Activated CD4-positive, alpha-beta T cell treated with anti-CD3 and anti-CD28 coated beads, Interleukin-2, amount 10 ng/mL, durations not matched to agents 24 days and 14 days (primary cell): ENCODE measurements at regions not wholly inside any gene's neighbourhood (a gene's known extent, or its start where the extent isn't known, plus 50 kb on each side); places are given as distances from the start of the nearest gene placed in this dataset.

Experiments
- DNase-seq: peaks from one replicate; pipeline ENCODE4 v3.0.0; 2022
- H3K27ac Mint-ChIP-seq: one replicate; pipeline ENCODE4 v1.8.0; 2022; ENCODE audit warnings: mild to moderate bottlenecking, mixed read lengths
- H3K27me3 Mint-ChIP-seq: one replicate; pipeline ENCODE4 v1.8.0; 2022; ENCODE audit warnings: mixed read lengths
- H3K36me3 Mint-ChIP-seq: one replicate; pipeline ENCODE4 v1.8.0; 2022; ENCODE audit warnings: low read depth, mild to moderate bottlenecking, mixed read lengths
- H3K4me1 Mint-ChIP-seq: one replicate; pipeline ENCODE4 v1.8.0; 2021; ENCODE audit warnings: mixed read lengths
- H3K4me3 Mint-ChIP-seq: one replicate; pipeline ENCODE4 v1.8.0; 2022; ENCODE audit warnings: mild to moderate bottlenecking, moderate library complexity, mixed read lengths
- H3K9me3 Mint-ChIP-seq: one replicate; pipeline ENCODE4 v1.8.0; 2021; ENCODE audit warnings: mixed read lengths
- intact Hi-C: fragments of 100-400 bp; cut with micrococcal nuclease; formaldehyde crosslinking; loops from one replicate; pipeline ENCODE4 v1.15.1; 2023

DNA sequence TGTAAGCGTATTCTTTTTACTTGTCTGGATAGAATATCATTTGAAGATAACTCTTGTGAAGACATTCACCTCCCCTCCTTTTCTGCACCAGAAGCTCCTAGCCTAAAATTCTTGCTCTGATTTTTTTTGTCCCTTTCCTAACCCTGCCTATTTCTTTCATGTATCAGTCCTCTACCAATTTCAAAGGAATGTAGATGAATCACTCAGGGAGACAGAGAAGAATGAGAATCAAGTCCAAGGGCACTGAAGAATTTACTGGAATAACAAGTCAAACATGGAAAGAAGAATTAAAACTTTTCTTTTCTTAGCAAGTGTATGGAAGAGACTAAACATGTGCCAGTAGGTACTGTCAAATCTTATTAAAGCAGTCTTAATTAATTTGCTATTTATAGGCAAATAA, 618.7 kb downstream of the DNAH5 start:
- Mint-ChIP-seq H3K4me3 (no peak overlapping the region), H3K27me3 (no peaks in the 10 kb centered on the region), H3K36me3 (no peaks in the 10 kb centered on the region), H3K9me3 (no peaks in the 10 kb centered on the region), H3K27ac (no peak overlapping the region), H3K4me1 (no peaks in the 10 kb centered on the region)
- intact Hi-C loops, result no loop called here
- no peak for DNase-seq

GRCh38 chr5:13322769-13323168, 621.7 kb downstream of the DNAH5 start:
- Mint-ChIP-seq H3K27me3 (no peaks in the 10 kb centered on the region), H3K4me1 (no peaks in the 10 kb centered on the region), H3K4me3 (no peak overlapping the region), H3K9me3 (no peaks in the 10 kb centered on the region), H3K36me3 (no peaks in the 10 kb centered on the region), H3K27ac (no peak overlapping the region)
- no peak for DNase-seq
- intact Hi-C loops, result no loop called here

DNA sequence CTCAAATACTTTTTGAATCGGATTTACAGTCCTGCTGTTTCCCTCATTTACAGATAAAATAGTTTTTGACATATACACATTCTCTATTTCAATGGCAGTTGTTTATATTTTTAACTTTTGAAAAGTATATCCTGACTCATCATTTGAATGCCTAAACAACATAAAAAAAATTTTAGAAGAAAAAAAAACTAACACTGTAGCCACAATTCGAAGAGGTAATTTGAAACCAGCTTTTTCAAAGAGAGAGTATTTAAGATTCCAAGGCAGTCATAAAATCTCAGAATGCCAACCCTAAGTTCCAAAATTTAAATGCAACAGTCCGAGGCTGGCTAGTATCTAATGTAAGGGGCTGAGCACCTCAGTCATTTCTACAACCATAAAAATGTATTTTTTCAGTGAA, 626.8 kb downstream of the DNAH5 start:
- H3K4me1 Mint-ChIP-seq, result no peaks in the 10 kb centered on the region
- no peak for DNase-seq
- no peaks in the 10 kb centered on the region for H3K36me3 Mint-ChIP-seq
- H3K27me3 Mint-ChIP-seq, result no peaks in the 10 kb centered on the region
- intact Hi-C loops, result no loop called here
- H3K9me3 Mint-ChIP-seq, result peaks cover 15% of the 10 kb centered on the region
- H3K27ac Mint-ChIP-seq, result no peak overlapping the region
- no peak overlapping the region for H3K4me3 Mint-ChIP-seq

GRCh38 chr5:13316176-13316575, 628.3 kb downstream of the DNAH5 start:
- Mint-ChIP-seq H3K36me3 (no peaks in the 10 kb centered on the region), H3K4me3 (no peak overlapping the region), H3K27me3 (no peaks in the 10 kb centered on the region), H3K27ac (no peak overlapping the region), H3K9me3 (peaks cover 15% of the 10 kb centered on the region), H3K4me1 (no peaks in the 10 kb centered on the region)
- no peak for DNase-seq
- intact Hi-C loops, result no loop called here

DNA sequence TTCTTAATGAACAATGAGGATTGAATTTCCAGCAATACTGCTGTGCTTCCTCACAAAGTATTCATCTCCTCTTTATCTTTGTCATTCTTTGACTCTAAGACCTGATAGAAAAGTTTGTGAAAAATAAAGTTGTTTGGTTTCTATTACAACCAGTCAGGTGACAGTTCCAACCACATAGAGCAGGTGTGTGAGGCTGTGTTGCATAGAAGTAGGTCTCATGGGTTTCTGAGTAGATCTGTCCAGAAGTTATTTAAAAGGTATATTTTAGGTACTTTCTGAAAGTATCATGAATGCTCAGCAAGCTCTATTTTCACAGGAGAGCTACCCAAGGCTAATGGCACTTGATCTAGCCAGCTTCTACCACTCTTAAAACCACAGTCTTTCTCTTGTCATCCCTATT, 637.0 kb downstream of the DNAH5 start:
- H3K27ac Mint-ChIP-seq, result no peak overlapping the region
- H3K9me3 Mint-ChIP-seq, result peaks cover 21% of the 10 kb centered on the region
- H3K4me3 Mint-ChIP-seq, result no peak overlapping the region
- no peaks in the 10 kb centered on the region for H3K27me3 Mint-ChIP-seq
- no peak for DNase-seq
- no peaks in the 10 kb centered on the region for H3K36me3 Mint-ChIP-seq
- no peaks in the 10 kb centered on the region for H3K4me1 Mint-ChIP-seq
- intact Hi-C loops, result no loop called here

DNA sequence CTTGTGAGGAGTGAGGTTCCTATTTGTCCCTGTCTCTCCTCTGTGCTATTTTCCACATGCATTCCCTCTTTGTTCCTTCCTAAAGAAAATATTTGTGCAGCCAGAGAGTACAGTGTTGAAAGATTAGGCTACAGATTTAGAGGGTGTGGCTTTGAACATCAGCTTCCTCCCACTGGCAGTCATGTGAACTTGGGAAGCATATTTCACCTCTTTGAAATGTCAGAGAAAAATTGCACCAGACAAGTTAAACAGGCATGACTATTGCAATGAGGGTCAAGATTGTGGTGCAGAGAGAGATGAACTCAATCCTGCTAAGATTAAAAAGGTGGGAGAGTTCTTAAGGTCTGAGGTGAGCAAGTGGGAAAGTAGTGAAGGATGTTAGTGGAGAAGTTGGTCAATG, 641.0 kb downstream of the DNAH5 start:
- no peaks in the 10 kb centered on the region for H3K27me3 Mint-ChIP-seq
- DNase-seq, result no peak

GRCh38 chr5:13278811-13279210, 665.7 kb downstream of the DNAH5 start:
- intact Hi-C loops, result no loop called here
- no peaks in the 10 kb centered on the region for H3K27me3 Mint-ChIP-seq

More for the DNA sequence above, 641.0 kb downstream of the DNAH5 start:
- H3K4me1 Mint-ChIP-seq, result no peaks in the 10 kb centered on the region
- intact Hi-C loops, result no loop called here
- peaks cover 11% of the 10 kb centered on the region for H3K9me3 Mint-ChIP-seq
- H3K36me3 Mint-ChIP-seq, result no peaks in the 10 kb centered on the region
- no peak overlapping the region for H3K4me3 Mint-ChIP-seq
- H3K27ac Mint-ChIP-seq, result no peak overlapping the region

GRCh38 chr5:13278148-13278547, 666.3 kb downstream of the DNAH5 start:
- no peaks in the 10 kb centered on the region for H3K36me3 Mint-ChIP-seq
- no peaks in the 10 kb centered on the region for H3K4me1 Mint-ChIP-seq
- no peak overlapping the region for H3K27ac Mint-ChIP-seq
- no peaks in the 10 kb centered on the region for H3K9me3 Mint-ChIP-seq
- H3K27me3 Mint-ChIP-seq, result no peaks in the 10 kb centered on the region
- DNase-seq, result no peak
- intact Hi-C loops, result no loop called here
- no peak overlapping the region for H3K4me3 Mint-ChIP-seq

More at GRCh38 chr5:13278811-13279210, 665.7 kb downstream of the DNAH5 start:
- Mint-ChIP-seq H3K36me3 (no peaks in the 10 kb centered on the region), H3K4me3 (no peak overlapping the region), H3K27ac (no peak overlapping the region), H3K4me1 (no peaks in the 10 kb centered on the region), H3K9me3 (no peaks in the 10 kb centered on the region)
- DNase-seq, result no peak

GRCh38 chr5:13276156-13276555, 668.3 kb downstream of the DNAH5 start:
- no peak for DNase-seq
- H3K4me1 Mint-ChIP-seq, result no peaks in the 10 kb centered on the region
- intact Hi-C loops, result no loop called here
- no peaks in the 10 kb centered on the region for H3K9me3 Mint-ChIP-seq
- H3K27ac Mint-ChIP-seq, result no peak overlapping the region
- no peaks in the 10 kb centered on the region for H3K27me3 Mint-ChIP-seq
- no peaks in the 10 kb centered on the region for H3K36me3 Mint-ChIP-seq
- no peak overlapping the region for H3K4me3 Mint-ChIP-seq

DNA sequence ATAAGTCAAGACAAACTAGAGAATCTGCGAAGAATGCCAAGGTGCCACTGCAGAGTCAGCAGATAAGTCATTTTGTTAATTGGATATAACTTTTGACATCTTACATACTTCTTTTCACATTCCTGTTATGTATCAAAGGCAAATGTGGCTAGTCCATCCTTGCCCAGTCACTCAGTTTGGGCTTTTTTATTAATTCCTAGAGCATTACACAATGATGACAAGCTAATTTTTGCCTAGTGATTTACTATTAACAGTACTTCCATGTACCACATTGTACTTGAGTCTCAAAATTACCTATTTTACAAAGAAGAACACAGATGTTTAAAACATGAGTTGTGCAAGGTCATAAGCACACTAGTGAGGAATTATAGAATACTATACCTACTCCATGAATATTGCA, 680.8 kb downstream of the DNAH5 start:
- H3K4me1 Mint-ChIP-seq, result no peaks in the 10 kb centered on the region
- no peak overlapping the region for H3K4me3 Mint-ChIP-seq
- H3K9me3 Mint-ChIP-seq, result peaks cover 7% of the 10 kb centered on the region
- intact Hi-C loops, result no loop called here
- DNase-seq, result no peak
- no peaks in the 10 kb centered on the region for H3K27me3 Mint-ChIP-seq
- H3K36me3 Mint-ChIP-seq, result no peaks in the 10 kb centered on the region
- no peak overlapping the region for H3K27ac Mint-ChIP-seq

DNA sequence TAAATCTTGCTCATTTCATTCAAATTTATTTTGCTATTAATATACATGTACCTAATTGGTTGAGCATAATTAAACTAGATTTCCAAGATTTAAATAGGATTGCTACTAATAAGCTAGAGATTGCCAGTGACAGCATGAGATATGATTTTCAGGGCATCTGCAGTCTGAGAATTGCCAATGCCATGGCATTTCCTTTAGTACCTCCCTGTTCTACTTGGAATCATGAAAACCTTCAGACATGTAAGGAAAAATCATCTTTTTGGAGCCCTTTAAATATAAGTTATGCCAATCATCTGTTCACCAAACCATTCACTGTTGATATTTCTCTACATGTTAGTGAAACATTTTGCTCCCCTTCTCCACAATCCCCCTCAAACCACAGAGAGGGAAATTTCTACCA, 691.4 kb downstream of the DNAH5 start:
- Mint-ChIP-seq H3K9me3 (peaks cover 4% of the 10 kb centered on the region), H3K4me3 (no peak overlapping the region), H3K36me3 (no peaks in the 10 kb centered on the region), H3K27me3 (no peaks in the 10 kb centered on the region), H3K4me1 (no peaks in the 10 kb centered on the region), H3K27ac (no peak overlapping the region)
- no peak for DNase-seq
- intact Hi-C loops, result no loop called here

- H3K4me3 Mint-ChIP-seq, result no peak overlapping the region
- no peaks in the 10 kb centered on the region for H3K36me3 Mint-ChIP-seq
- no peaks in the 10 kb centered on the region for H3K4me1 Mint-ChIP-seq
- peaks cover 4% of the 10 kb centered on the region for H3K9me3 Mint-ChIP-seq
- DNase-seq, result no peak
- H3K27ac Mint-ChIP-seq, result no peak overlapping the region
- no peaks in the 10 kb centered on the region for H3K27me3 Mint-ChIP-seq
- intact Hi-C loops, result no loop called here
Observed at GRCh38 chr5:13252699-13253098, 691.8 kb downstream of the DNAH5 start.

DNA sequence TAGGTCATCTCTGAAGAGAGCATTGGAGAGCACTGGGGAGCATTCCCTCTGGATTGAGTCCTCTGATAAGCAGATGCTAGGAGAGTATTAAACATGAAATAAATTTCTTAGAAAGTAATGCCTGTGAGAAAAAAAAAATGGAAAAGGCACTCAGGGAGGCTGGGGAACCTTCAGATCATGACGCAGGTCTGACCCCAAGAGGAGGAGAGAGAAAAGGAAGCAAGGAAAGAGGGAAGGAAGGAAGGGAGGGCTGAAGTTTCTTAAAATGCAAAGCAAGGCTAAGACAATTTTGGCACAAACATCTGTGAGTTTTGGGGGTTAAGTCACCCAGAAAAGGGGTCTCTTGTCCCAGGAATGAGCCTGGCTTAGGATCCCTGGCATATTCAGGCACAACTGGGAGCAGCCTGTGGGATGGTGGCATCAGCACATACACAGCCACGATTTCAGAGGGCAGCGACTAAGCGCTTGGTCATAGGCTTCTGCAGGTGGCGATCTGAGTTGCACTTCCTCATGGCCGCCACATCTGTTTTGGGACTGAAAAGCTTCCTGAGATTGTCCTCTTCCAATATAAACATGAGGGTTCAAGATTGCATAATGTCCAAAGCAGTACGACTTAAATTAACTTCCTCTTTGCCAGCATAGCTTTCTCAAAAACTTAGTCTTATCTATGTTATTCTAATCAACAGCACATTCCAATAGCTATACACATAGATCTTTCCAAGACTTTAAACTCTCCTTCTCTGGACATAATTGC, 692.7 kb downstream of the DNAH5 start:
- Mint-ChIP-seq H3K27ac (no peak overlapping the region), H3K9me3 (peaks cover 4% of the 10 kb centered on the region), H3K27me3 (no peaks in the 10 kb centered on the region), H3K4me1 (no peaks in the 10 kb centered on the region), H3K36me3 (no peaks in the 10 kb centered on the region), H3K4me3 (no peak overlapping the region)
- intact Hi-C loops, result no loop called here
- no peak for DNase-seq

DNA sequence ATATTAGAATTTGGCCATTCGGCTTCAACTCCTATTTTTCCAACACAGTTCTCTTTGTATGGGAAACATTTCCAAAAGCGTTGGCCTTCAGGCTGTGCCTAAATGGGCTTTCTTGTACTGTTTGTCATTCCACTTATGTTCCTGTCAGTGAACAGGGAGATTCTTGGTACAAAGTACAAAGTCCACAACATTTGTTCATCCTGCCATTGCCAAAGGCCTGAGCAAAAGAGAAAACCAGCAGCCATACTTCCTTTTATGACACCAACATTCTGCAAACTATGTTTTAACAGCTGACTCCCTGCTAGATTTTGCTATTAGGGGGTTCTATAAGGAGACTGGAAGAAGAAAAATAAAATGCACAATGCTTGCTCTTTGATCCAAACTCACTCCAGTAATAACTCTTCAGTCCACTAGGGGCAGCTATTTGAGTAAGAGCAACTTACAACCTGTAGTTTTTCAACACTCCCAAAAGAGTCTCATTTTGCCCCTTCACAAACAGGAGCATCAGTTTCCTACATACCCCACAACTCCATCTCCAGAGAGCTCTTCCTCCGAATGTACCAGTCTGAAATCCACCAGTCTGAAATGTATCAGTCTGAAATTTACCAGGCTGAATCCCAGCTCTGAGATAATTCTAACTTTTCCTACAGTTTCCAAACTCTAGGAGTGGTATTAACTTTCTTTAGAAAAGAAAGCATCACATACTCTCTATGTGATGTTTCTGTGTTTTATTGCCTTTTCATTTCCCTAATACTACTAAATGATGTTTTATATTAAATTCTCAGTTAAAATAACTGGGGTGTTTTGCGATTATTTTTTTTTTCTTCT, 693.8 kb downstream of the DNAH5 start:
- H3K27ac Mint-ChIP-seq, result no peak overlapping the region
- H3K36me3 Mint-ChIP-seq, result no peaks in the 10 kb centered on the region
- DNase-seq, result no peak
- intact Hi-C loops, result no loop called here
- H3K4me3 Mint-ChIP-seq, result no peak overlapping the region
- no peaks in the 10 kb centered on the region for H3K27me3 Mint-ChIP-seq
- H3K9me3 Mint-ChIP-seq, result peaks cover 8% of the 10 kb centered on the region
- H3K4me1 Mint-ChIP-seq, result no peaks in the 10 kb centered on the region
